ENCODE measurements at regions not wholly inside any gene's neighbourhood (a gene's known extent, or its start where the extent isn't known, plus 50 kb on each side); places are given as distances from the start of the nearest gene placed in this dataset.
A peak's percentile ranks its signal among the peaks of the same experiment; 100 is the strongest.

GRCh38 chr3:18080198-18080689 lies 337.8 kb upstream of the TBC1D5 start:
- no peaks in the 10 kb centered on the region for H3K9me3 ChIP-seq
- peak overlapping the region in 1 of 2 experiments; percentile 49; a peak in 2 of 4 replicates for H3K27ac ChIP-seq (ENCODE audit: low read depth in 2 of 2, low read length in 1 of 2)
- ChIA-PET POLR2A (no interaction called here), CTCF (no interaction called here)
- H3K79me2 ChIP-seq (ENCODE audit: insufficient read depth), result no peaks in the 10 kb centered on the region
- TF ChIP-seq, protein P1, sequence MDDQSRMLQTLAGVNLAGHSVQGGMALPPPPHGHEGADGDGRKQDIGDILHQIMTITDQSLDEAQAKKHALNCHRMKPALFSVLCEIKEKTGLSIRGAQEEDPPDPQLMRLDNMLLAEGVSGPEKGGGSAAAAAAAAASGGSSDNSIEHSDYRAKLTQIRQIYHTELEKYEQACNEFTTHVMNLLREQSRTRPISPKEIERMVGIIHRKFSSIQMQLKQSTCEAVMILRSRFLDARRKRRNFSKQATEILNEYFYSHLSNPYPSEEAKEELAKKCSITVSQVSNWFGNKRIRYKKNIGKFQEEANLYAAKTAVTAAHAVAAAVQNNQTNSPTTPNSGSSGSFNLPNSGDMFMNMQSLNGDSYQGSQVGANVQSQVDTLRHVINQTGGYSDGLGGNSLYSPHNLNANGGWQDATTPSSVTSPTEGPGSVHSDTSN (IDR thresholded peaks at IDR 0.05), result 0 out of 2 replicates have a peak, but pooled peaks have one; percentile 14
- TF ChIP-seq FOSL2 (IDR thresholded peaks at IDR 0.05; ENCODE audit: borderline replicate concordance, low read depth) (0 out of 2 replicates have a peak, but pooled peaks have one; percentile 10), MEF2A (IDR thresholded peaks at IDR 0.05; ENCODE audit: borderline replicate concordance, low read depth) (no peak), YY1 (IDR thresholded peaks at IDR 0.05; ENCODE audit: low read depth) (no peak), NFIC (IDR thresholded peaks at IDR 0.05; ENCODE audit: borderline replicate concordance) (0 out of 2 replicates have a peak, but pooled peaks have one; percentile 2), MAX (IDR thresholded peaks at IDR 0.05; ENCODE audit: low read depth) (no peak), EZH2phosphoT487 (IDR thresholded peaks at IDR 0.05; ENCODE audit: borderline replicate concordance, low read depth) (no peak)
- TF ChIP-seq, protein P2, sequence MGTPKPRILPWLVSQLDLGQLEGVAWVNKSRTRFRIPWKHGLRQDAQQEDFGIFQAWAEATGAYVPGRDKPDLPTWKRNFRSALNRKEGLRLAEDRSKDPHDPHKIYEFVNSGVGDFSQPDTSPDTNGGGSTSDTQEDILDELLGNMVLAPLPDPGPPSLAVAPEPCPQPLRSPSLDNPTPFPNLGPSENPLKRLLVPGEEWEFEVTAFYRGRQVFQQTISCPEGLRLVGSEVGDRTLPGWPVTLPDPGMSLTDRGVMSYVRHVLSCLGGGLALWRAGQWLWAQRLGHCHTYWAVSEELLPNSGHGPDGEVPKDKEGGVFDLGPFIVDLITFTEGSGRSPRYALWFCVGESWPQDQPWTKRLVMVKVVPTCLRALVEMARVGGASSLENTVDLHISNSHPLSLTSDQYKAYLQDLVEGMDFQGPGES (IDR thresholded peaks at IDR 0.05; ENCODE audit: low read depth, low read length), result no peak
- no peak overlapping the region for H3K4me3 ChIP-seq (ENCODE audit: low read depth in 2 of 2, low read length in 1 of 2)
- no peaks in the 10 kb centered on the region for H3K36me3 ChIP-seq (replicated peaks in 1 of 2; ENCODE audit: control insufficient read depth in 1 of 2, insufficient read depth in 2 of 2, low read length in 1 of 2)
- H3K9ac ChIP-seq, result no peak overlapping the region
- H3K9me2 ChIP-seq, result no peaks in the 10 kb centered on the region
- no peaks in the 10 kb centered on the region for H4K20me1 ChIP-seq (ENCODE audit: insufficient read depth)
- H3K4me2 ChIP-seq, result peak overlapping the region; percentile 36; the same call in 1 of the 2 replicates
- peaks cover 12% of the 10 kb centered on the region for H3F3A ChIP-seq (replicated peaks; ENCODE audit: insufficient read depth)
- no peaks in the 10 kb centered on the region for H3K27me3 ChIP-seq (ENCODE audit: insufficient read depth)
- no peak for DNase-seq
- peaks cover 2 to 11% of the 10 kb centered on the region in 2 experiments; a peak in 3 of 4 replicates for H3K4me1 ChIP-seq (ENCODE audit: control insufficient read depth in 1 of 2, insufficient read depth in 2 of 2, low read depth in 1 of 2, low read length in 1 of 2)
- H2AFZ ChIP-seq (ENCODE audit: low read depth), result peak overlapping the region; percentile 57; the same call in 1 of the 2 replicates

DNA sequence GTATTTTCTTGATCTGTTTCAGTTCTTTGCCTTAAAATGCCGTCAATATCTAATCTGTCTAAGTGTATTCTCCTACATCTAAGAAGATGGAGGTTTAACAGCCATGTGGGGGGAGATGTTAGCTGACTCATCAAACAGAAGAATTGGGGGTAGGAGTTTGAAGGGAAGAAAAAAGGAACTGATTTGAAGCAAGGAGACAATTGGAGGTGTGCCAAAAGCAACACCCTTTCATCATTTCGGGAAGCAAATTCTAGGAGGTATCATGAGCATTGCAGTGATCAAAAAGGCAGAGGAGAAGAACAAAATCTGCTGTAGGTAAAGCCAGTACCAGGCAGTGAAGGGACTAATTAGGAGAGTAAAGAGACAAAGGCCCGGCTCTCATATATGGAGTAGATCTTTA lies 337.3 kb upstream of the TBC1D5 start:
- H3K4me3 ChIP-seq (ENCODE audit: low read depth in 2 of 2, low read length in 1 of 2), result no peak overlapping the region
- no peaks in the 10 kb centered on the region for H4K20me1 ChIP-seq (ENCODE audit: insufficient read depth)
- no peak overlapping the region for H3K9ac ChIP-seq
- DNase-seq, result no peak
- no peaks in the 10 kb centered on the region for H3K36me3 ChIP-seq (replicated peaks in 1 of 2; ENCODE audit: control insufficient read depth in 1 of 2, insufficient read depth in 2 of 2, low read length in 1 of 2)
- WGBS (ENCODE audit: low lambda C conversion rate), result 67% methylated on average over 3 of the region's 3 CpGs
- H3K9me3 ChIP-seq, result no peaks in the 10 kb centered on the region
- POLR2A ChIA-PET, result no interaction called here
- no peak for TF ChIP-seq MEF2A (IDR thresholded peaks at IDR 0.05; ENCODE audit: borderline replicate concordance, low read depth)
- no peak for TF ChIP-seq USF2 (IDR thresholded peaks at IDR 0.05; ENCODE audit: borderline replicate concordance, low read depth, low read length)
- TF ChIP-seq MXI1 (IDR thresholded peaks at IDR 0.05; ENCODE audit: low read depth, low read length), result no peak
- no peak for TF ChIP-seq CTCF (IDR thresholded peaks at IDR 0.05)
- peak; percentile 15; the same call in 1 of the 2 replicates for TF ChIP-seq FOSL2 (IDR thresholded peaks at IDR 0.05; ENCODE audit: borderline replicate concordance, low read depth)
- peak; percentile 42; the same call in 1 of the 2 replicates for TF ChIP-seq NFIC (IDR thresholded peaks at IDR 0.05; ENCODE audit: borderline replicate concordance)
- TF ChIP-seq RFX5 (IDR thresholded peaks at IDR 0.05; ENCODE audit: low read length), result no peak
- 0 out of 2 replicates have a peak, but pooled peaks have one; percentile 3 for TF ChIP-seq JUND (IDR thresholded peaks at IDR 0.05)
- H3K9me2 ChIP-seq, result no peaks in the 10 kb centered on the region
- H3K4me1 ChIP-seq (ENCODE audit: control insufficient read depth in 1 of 2, insufficient read depth in 2 of 2, low read depth in 1 of 2, low read length in 1 of 2), result peaks cover 2 to 11% of the 10 kb centered on the region in 2 experiments; a peak in 3 of 4 replicates
- peak overlapping the region; percentile 57 for H2AFZ ChIP-seq (ENCODE audit: low read depth)
- CTCF ChIA-PET, result no interaction called here
- H3K79me2 ChIP-seq (ENCODE audit: insufficient read depth), result no peaks in the 10 kb centered on the region
- H3K27me3 ChIP-seq (ENCODE audit: insufficient read depth), result no peaks in the 10 kb centered on the region
- peak overlapping the region; percentile 36; the same call in 1 of the 2 replicates for H3K4me2 ChIP-seq
- peak overlapping the region in 1 of 2 experiments; percentile 49; a peak in 2 of 4 replicates for H3K27ac ChIP-seq (ENCODE audit: low read depth in 2 of 2, low read length in 1 of 2)
- H3F3A ChIP-seq (replicated peaks; ENCODE audit: insufficient read depth), result peaks cover 12% of the 10 kb centered on the region

Measured in SK-N-SH (cell line).